Lower leg skin (tissue), 4 donors: ENCODE measurements at regions not wholly inside any gene's neighbourhood (a gene's known extent, or its start where the extent isn't known, plus 50 kb on each side); places are given as distances from the start of the nearest gene placed in this dataset.

ENCODE experiments used
- DNase-seq, 2 donors: peaks; one replicate each; pipeline ENCODE4 v3.0.0-alpha.2; 2019; ENCODE audit warnings: low spot score in 2 of 2
- H3K4me3 ChIP-seq: fragments of 200-600 bp; sonication (generic); 2 replicates; pipeline ENCODE4 v1.5.1; 2017; ENCODE audit warnings: mild to moderate bottlenecking, low read depth; ENCODE audit not compliant: poor library complexity, severe bottlenecking
- POLR2A ChIP-seq, 2 donors: fragments of 450-650 bp; IDR thresholded peaks; one replicate each; pipeline ENCODE4 v1.6.1; 2016 to 2017; ENCODE audit warnings: antibody characterized with exemption in 2 of 2, mild to moderate bottlenecking in 1 of 2, moderate library complexity in 1 of 2
- WGBS, 2 donors: methylation state at CpG; one replicate each; pipeline ENCODE4 v1.1.5; 2018; 5-methylcytosine and 5-hydroxymethylcytosine counted together
- intact Hi-C: fragments of 100-400 bp; cut with DNase I; formaldehyde crosslinking; loops from one replicate; pipeline ENCODE4 v1.15.0; 2023; ENCODE audit warnings: low total_unique reads
- TF ChIP-seq, protein P1 (sequence below), 3 donors: fragments of 450-650 bp; IDR thresholded peaks; one replicate each; pipeline ENCODE4 v1.5.1; 2016; ENCODE audit warnings: antibody characterized with exemption in 3 of 3, mild to moderate bottlenecking in 3 of 3, moderate library complexity in 2 of 3

DNA sequence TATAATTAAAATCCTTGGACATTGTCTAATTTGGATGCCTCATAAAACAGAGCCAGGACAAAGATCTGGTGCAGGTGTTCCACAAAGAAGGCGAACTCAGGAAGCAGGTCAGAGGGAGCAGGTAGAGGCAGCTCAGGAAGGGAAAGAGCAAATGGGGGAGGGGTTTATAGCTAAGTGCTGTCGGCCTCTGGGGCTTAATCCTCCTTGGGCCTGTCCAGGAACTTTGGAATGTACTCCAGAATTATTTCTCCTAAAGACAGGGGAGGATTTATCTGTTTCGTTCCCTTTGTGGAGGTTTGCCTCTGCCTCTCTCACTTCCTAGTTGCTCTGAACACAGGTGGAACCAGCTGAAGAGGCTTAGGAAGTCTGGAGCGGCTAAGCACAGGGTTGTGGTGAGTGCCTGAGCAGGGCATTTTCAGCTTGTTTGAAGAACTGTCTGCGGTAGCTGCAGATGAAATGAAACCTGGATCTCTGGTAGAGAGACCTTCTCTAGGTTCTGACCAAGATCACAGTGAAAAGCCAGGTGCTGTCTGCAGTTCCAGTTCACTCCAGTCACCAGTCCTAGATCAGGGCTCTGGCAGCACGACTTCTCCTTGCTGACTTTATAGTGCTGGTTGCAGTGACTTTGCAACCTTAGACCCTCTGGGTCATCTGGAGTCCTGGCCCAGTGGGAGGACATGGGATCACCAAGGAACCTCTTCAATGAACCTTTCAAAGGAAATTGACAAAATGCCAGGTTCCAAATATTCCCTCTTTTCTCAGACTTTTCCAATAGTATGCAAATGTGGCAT, 519.2 kb downstream of the PCDH10 start:
- TF ChIP-seq, protein P1, sequence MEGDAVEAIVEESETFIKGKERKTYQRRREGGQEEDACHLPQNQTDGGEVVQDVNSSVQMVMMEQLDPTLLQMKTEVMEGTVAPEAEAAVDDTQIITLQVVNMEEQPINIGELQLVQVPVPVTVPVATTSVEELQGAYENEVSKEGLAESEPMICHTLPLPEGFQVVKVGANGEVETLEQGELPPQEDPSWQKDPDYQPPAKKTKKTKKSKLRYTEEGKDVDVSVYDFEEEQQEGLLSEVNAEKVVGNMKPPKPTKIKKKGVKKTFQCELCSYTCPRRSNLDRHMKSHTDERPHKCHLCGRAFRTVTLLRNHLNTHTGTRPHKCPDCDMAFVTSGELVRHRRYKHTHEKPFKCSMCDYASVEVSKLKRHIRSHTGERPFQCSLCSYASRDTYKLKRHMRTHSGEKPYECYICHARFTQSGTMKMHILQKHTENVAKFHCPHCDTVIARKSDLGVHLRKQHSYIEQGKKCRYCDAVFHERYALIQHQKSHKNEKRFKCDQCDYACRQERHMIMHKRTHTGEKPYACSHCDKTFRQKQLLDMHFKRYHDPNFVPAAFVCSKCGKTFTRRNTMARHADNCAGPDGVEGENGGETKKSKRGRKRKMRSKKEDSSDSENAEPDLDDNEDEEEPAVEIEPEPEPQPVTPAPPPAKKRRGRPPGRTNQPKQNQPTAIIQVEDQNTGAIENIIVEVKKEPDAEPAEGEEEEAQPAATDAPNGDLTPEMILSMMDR (IDR thresholded peaks at IDR 0.05) = no peak
- TF ChIP-seq POLR2A (IDR thresholded peaks at IDR 0.05) = no peak
- no peak for DNase-seq
- intact Hi-C loops = no loop called here
- WGBS, 2 donors = 50 to 57% methylated on average over 6 of the region's 6 CpGs
- H3K4me3 ChIP-seq = no peak overlapping the region

DNA sequence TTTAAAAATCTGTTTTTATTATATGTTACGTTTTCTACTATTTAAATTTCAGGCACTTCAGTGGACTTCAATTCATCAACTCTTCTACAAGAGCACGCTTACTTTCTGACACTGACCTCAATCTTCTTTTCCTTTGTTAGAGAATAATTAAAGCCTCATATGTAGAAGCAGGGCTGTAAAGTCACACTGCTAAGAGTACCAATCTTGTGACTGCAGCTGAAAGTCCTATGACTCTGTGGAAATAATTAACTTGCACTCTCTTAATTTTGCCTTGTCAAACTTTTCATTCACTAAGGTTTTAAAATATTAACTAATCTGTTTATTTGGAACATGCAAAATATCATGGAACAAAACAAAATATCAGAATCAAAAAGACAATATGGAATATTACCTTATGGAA, 498.1 kb downstream of the PCDH10 start:
- intact Hi-C loops = no loop called here
- no peak for DNase-seq
- H3K4me3 ChIP-seq = no peak overlapping the region
- no peak for TF ChIP-seq POLR2A (IDR thresholded peaks at IDR 0.05)
- TF ChIP-seq, protein P1 (IDR thresholded peaks at IDR 0.05) = no peak
- 62 to 83% methylated on average over 2 of the region's 2 CpGs for WGBS, 2 donors

DNA sequence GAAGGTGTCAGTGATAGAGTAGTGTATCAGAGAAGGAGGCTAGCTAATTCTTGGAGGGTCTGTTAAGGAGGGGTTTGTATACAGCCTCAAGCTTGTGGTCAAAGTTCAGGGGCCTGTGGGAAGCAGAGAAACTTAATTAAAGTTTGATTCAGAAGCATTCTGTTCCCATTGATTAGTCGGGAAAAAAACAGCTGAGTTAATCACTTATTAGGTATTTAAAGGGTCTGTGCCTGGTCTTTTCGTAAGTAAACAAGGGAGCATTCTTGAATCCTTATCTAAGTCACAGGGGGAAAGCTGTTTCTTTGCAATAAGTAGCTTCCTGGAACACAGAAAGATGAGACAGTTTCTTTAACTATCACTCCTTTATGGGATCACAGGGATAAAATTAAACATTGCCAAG, 492.1 kb downstream of the PCDH10 start:
- 42 to 48% methylated on average over 2 of the region's 2 CpGs for WGBS, 2 donors
- DNase-seq = no peak
- intact Hi-C loops = no loop called here
- TF ChIP-seq POLR2A (IDR thresholded peaks at IDR 0.05) = no peak
- TF ChIP-seq, protein P1 (IDR thresholded peaks at IDR 0.05) = no peak
- H3K4me3 ChIP-seq = no peak overlapping the region

DNA sequence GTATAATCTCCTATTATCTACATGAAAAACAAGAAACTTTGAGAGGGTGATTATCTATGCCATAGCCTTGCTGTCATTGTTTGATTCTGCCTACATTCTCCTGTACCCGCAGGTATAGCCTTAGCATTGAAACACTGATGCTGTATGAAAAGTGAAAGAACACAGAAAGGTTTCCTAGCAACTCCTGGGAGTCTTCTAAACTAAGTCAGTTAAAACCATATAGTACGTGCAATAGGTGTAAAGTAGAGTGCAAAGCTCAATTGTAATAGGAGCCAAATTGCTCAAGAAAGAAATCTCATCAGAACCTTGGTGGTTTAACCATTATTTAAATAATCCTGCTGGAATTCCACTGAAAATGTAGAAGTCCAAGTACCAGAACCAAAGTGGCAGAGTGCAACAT, 489.7 kb downstream of the PCDH10 start:
- no peak for DNase-seq
- WGBS, 2 donors = 81 to 84% methylated on average over 2 of the region's 2 CpGs
- H3K4me3 ChIP-seq = no peak overlapping the region
- TF ChIP-seq POLR2A (IDR thresholded peaks at IDR 0.05) = no peak
- TF ChIP-seq, protein P1 (IDR thresholded peaks at IDR 0.05) = no peak
- intact Hi-C loops = no loop called here

DNA sequence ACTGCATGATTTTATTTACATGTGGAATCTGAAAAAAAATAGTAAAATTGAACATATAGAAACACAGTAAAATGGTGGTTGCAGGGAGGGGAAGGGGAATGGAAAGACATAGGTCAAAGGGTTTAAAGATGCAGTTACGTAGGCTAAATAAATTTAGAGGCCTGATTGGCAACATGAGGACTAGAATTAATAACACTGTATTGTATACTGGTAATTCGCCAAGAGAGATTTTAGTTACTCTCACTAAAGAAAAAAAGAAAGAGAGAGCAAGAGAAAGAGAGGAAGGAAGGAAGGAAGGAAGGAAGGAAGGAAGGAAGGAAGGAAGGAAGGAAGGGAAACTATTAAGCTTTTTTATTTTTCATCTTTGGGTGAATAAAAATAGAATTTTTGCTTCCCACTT, 488.1 kb downstream of the PCDH10 start:
- WGBS, 2 donors = 86 to 87% methylated on average over 2 of the region's 2 CpGs
- no peak overlapping the region for H3K4me3 ChIP-seq
- intact Hi-C loops = no loop called here
- TF ChIP-seq, protein P1 (IDR thresholded peaks at IDR 0.05) = no peak
- TF ChIP-seq POLR2A (IDR thresholded peaks at IDR 0.05) = no peak
- no peak for DNase-seq

DNA sequence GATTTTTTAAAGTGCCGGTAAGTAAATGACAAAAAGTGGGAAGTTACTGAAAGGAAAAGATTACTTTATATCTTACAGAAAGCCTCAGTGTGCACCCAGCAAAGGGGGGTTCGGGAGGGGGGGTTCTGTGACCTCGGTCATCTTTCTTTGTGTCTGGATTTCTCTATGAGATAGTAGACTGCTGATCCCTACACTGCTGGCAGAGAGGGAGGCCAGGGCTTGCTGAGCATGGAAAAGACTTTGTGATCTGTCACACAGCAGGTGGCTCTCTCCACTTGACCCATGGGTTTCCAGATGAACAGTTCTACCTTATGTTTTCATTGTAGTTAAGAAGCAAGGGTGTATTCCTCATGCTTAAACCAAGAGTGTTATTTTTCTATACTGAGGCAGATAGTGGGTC, 475.6 kb downstream of the PCDH10 start:
- H3K4me3 ChIP-seq = no peak overlapping the region
- DNase-seq = no peak
- intact Hi-C loops = no loop called here
- TF ChIP-seq, protein P1 (IDR thresholded peaks at IDR 0.05) = no peak
- TF ChIP-seq POLR2A (IDR thresholded peaks at IDR 0.05) = no peak
- 28 to 33% methylated on average over 3 of the region's 3 CpGs for WGBS, 2 donors
